Prostate gland (tissue), 2 donors: ENCODE measurements at regions not wholly inside any gene's neighbourhood (a gene's known extent, or its start where the extent isn't known, plus 50 kb on each side); places are given as distances from the start of the nearest gene placed in this dataset.
"Not testable (repeated sequence)": the region's sequence is repeated elsewhere in the genome, so short reads cannot be mapped to it uniquely, and the experiment has no call there.

Experiments used
- DNase-seq: peaks from one replicate; pipeline ENCODE4 v3.0.0-alpha.2; 2019; ENCODE audit warnings: low spot score
- H3K27ac ChIP-seq, 2 donors: fragments of 200-600 bp; sonication (generic); 2 replicates each; pipeline ENCODE4 v1.5.1; 2017 to 2019
- H3K27me3 ChIP-seq: fragments of 200-600 bp; sonication (generic); replicated peaks from 2 replicates; pipeline ENCODE4 v1.5.1; 2019; ENCODE audit not compliant: insufficient read depth
- H3K36me3 ChIP-seq, 2 donors: fragments of 200-600 bp; sonication (generic); 1 replicate in 1 of 2; 2 replicates in 1 of 2; pipeline versions ENCODE4 v1.5.1 to v1.8.1; 2017 to 2019
- H3K4me1 ChIP-seq: fragments of 200-600 bp; sonication (generic); replicated peaks from 2 replicates; pipeline ENCODE4 v1.5.1; 2019
- H3K4me3 ChIP-seq, 2 donors: fragments of 200-600 bp; sonication (generic); 2 replicates each; pipeline ENCODE4 v1.5.1; 2017 to 2019
- H3K9me3 ChIP-seq: fragments of 200-600 bp; sonication (generic); 2 replicates; pipeline ENCODE4 v1.5.1; 2017
- POLR2A ChIP-seq: fragments of 450-650 bp; IDR thresholded peaks from one replicate; pipeline ENCODE4 v1.6.1; 2016; ENCODE audit warnings: antibody characterized with exemption, mild to moderate bottlenecking
- POLR2AphosphoS5 ChIP-seq: sonication (generic); formaldehyde crosslinking; IDR thresholded peaks from one replicate; pipeline ENCODE4 v1.6.1; 2017; ENCODE audit warnings: antibody characterized with exemption
- WGBS: methylation state at CpG from one replicate; pipeline ENCODE4 v1.1.5; 2018; 5-methylcytosine and 5-hydroxymethylcytosine counted together
- intact Hi-C: fragments of 100-400 bp; cut with DNase I; formaldehyde crosslinking; loops from one replicate; pipeline ENCODE4 v1.14.2; 2022
- TF ChIP-seq, protein P1 (sequence below), 4 experiments: fragments of 200-600 bp in 2 of 4; fragments of 450-650 bp in 2 of 4; sonication (generic) in 2 of 4; IDR thresholded peaks; 1 replicate in 3 of 4; 2 replicates in 1 of 4; pipeline ENCODE4 v1.5.1; 2016 to 2019; ENCODE audit warnings: antibody characterized with exemption in 4 of 4, mild to moderate bottlenecking in 2 of 4, moderate library complexity in 2 of 4

- TF ChIP-seq POLR2AphosphoS5 (no peak), POLR2A (no peak)
- TF ChIP-seq, protein P1, sequence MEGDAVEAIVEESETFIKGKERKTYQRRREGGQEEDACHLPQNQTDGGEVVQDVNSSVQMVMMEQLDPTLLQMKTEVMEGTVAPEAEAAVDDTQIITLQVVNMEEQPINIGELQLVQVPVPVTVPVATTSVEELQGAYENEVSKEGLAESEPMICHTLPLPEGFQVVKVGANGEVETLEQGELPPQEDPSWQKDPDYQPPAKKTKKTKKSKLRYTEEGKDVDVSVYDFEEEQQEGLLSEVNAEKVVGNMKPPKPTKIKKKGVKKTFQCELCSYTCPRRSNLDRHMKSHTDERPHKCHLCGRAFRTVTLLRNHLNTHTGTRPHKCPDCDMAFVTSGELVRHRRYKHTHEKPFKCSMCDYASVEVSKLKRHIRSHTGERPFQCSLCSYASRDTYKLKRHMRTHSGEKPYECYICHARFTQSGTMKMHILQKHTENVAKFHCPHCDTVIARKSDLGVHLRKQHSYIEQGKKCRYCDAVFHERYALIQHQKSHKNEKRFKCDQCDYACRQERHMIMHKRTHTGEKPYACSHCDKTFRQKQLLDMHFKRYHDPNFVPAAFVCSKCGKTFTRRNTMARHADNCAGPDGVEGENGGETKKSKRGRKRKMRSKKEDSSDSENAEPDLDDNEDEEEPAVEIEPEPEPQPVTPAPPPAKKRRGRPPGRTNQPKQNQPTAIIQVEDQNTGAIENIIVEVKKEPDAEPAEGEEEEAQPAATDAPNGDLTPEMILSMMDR (IDR thresholded peaks at IDR 0.05), result no peak
- 84% methylated on average over 6 of the region's 6 CpGs for WGBS
- intact Hi-C loops, result no loop called here
- H3K27ac ChIP-seq, result no peak overlapping the region
- H3K27me3 ChIP-seq, result no peaks in the 10 kb centered on the region
- no peak overlapping the region for H3K4me3 ChIP-seq
- no peaks in the 10 kb centered on the region for H3K36me3 ChIP-seq
- H3K9me3 ChIP-seq, result no peaks in the 10 kb centered on the region
- DNase-seq, result no peak
- H3K4me1 ChIP-seq, result no peaks in the 10 kb centered on the region
These were observed 176.7 kb upstream of the HMHB1 start for GRCh38 chr5:143635146-143635752.

DNA sequence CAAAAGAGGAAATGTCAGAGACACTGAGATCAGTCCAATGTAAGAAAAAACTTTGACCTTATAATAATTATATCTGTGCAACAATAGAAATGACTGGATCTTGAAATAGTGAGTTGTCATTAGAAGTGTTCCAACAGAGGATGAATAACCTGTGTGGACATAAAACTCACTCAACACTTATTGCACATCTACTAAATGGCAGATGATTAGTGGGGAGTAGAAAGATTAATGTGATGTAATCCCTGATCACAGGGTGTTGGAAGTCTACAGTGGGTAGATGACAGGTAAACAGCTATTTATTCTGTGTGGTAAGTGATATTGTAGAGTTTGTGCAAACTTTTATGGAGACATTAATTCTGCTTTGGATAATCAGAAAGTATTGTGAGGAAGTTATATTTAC is 177.3 kb upstream of the HMHB1 start:
- Histone ChIP-seq H3K4me3 (no peak overlapping the region), H3K36me3 (no peaks in the 10 kb centered on the region), H3K27ac (no peak overlapping the region), H3K27me3 (no peaks in the 10 kb centered on the region), H3K4me1 (no peaks in the 10 kb centered on the region), H3K9me3 (no peaks in the 10 kb centered on the region)
- TF ChIP-seq, protein P1 (IDR thresholded peaks at IDR 0.05), result no peak
- no peak for TF ChIP-seq POLR2AphosphoS5
- no peak for TF ChIP-seq POLR2A
- no peak for DNase-seq
- intact Hi-C loops, result no loop called here

GRCh38 chr5:143629871-143630659 is 181.9 kb upstream of the HMHB1 start:
- WGBS, result 83% methylated on average over 9 of the region's 9 CpGs

DNA sequence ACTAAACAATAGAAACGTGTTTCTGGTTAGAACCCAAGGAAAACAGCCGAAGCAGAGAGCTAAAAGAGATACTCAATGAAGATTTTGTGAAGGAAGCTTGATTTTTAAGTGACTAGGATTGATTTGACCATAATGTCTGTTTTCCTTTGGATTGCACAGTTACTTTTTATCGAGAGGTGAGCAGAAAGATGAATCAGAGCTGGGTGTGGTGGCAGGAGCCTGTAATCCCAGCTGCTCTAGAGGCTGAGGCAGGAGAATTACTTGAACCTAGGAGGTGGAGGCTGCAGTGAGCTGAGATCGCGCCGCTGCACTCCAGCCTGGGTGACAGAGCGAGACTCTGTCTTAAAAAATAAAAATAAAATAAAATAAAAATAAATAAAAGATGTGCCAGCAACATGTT is 186.9 kb upstream of the HMHB1 start:
- H3K4me1 ChIP-seq, H3K36me3 ChIP-seq, H3K27me3 ChIP-seq, intact Hi-C loops, DNase-seq, H3K27ac ChIP-seq, H3K4me3 ChIP-seq, H3K9me3 ChIP-seq: not testable (repeated sequence)
- 83% methylated on average over 7 of the region's 7 CpGs for WGBS

More at GRCh38 chr5:143629871-143630659, 181.9 kb upstream of the HMHB1 start:
- H3K4me3 ChIP-seq, result no peak overlapping the region
- TF ChIP-seq POLR2A, result no peak
- TF ChIP-seq, protein P1 (IDR thresholded peaks at IDR 0.05), result no peak
- TF ChIP-seq POLR2AphosphoS5, result no peak
- H3K4me1 ChIP-seq, result no peaks in the 10 kb centered on the region
- no peak overlapping the region for H3K27ac ChIP-seq
- no peak for DNase-seq
- H3K36me3 ChIP-seq, result no peaks in the 10 kb centered on the region
- H3K27me3 ChIP-seq, result no peaks in the 10 kb centered on the region
- H3K9me3 ChIP-seq, result no peaks in the 10 kb centered on the region
- intact Hi-C loops, result no loop called here

- DNase-seq, result no peak
- H3K27ac ChIP-seq, result no peak overlapping the region
- no peaks in the 10 kb centered on the region for H3K4me1 ChIP-seq
- no peaks in the 10 kb centered on the region for H3K9me3 ChIP-seq
- H3K4me3 ChIP-seq, result no peak overlapping the region
- 85% methylated on average over 4 of the region's 4 CpGs for WGBS
- intact Hi-C loops, result no loop called here
- TF ChIP-seq, protein P1 (IDR thresholded peaks at IDR 0.05), result no peak
- TF ChIP-seq POLR2AphosphoS5 (no peak), POLR2A (no peak)
- no peaks in the 10 kb centered on the region for H3K27me3 ChIP-seq
- no peaks in the 10 kb centered on the region for H3K36me3 ChIP-seq
These were observed 187.5 kb upstream of the HMHB1 start for GRCh38 chr5:143624465-143624864.
